Spinal cord (tissue), 9 donors: ENCODE measurements at regions not wholly inside any gene's neighbourhood (a gene's known extent, or its start where the extent isn't known, plus 50 kb on each side); places are given as distances from the start of the nearest gene placed in this dataset.

Experiments used
- DNase-seq, 6 donors: peaks; one replicate each; pipeline versions ENCODE4 v3.0.0 to v3.0.0-alpha.2; 2013 to 2015; ENCODE audit warnings: low spot score in 6 of 6, low read depth in 4 of 6
- H3K27ac ChIP-seq: one replicate; pipeline ENCODE4 v1.5.1; 2013; ENCODE audit warnings: low read depth, low read length, control low read depth
- H3K27me3 ChIP-seq: one replicate; pipeline ENCODE4 v1.6.1; 2013; ENCODE audit warnings: low read length; ENCODE audit not compliant: control insufficient read depth, insufficient read depth
- H3K36me3 ChIP-seq: one replicate; pipeline ENCODE4 v1.6.1; 2013; ENCODE audit warnings: low read length; ENCODE audit not compliant: control insufficient read depth, insufficient read depth
- H3K4me1 ChIP-seq: one replicate; pipeline ENCODE4 v1.6.1; 2013; ENCODE audit warnings: low read length; ENCODE audit not compliant: control insufficient read depth, insufficient read depth
- H3K4me3 ChIP-seq: one replicate; pipeline ENCODE4 v1.5.1; 2013; ENCODE audit warnings: low read depth, low read length, control low read depth
- H3K9me3 ChIP-seq: one replicate; pipeline ENCODE4 v1.6.1; 2013; ENCODE audit warnings: low read length; ENCODE audit not compliant: control insufficient read depth, insufficient read depth
- WGBS: methylation state at CpG from one replicate; pipeline ENCODE4 v1.1.5; 2013; ENCODE audit warnings: missing lambda C conversion rate; ENCODE audit not compliant: insufficient coverage; 5-methylcytosine and 5-hydroxymethylcytosine counted together
- donor health status: healthy.

GRCh38 chr4:41418444-41418843, 119.5 kb upstream of the LIMCH1 start:
- Histone ChIP-seq H3K27ac (no peak overlapping the region), H3K27me3 (no peaks in the 10 kb centered on the region), H3K4me1 (peaks cover 6% of the 10 kb centered on the region), H3K9me3 (no peaks in the 10 kb centered on the region), H3K4me3 (no peak overlapping the region), H3K36me3 (no peaks in the 10 kb centered on the region)
- 17% methylated on average over 5 of the region's 8 CpGs for WGBS
- peak in 2 of 6 donors; percentile 67 to 73 for DNase-seq

- no peaks in the 10 kb centered on the region for H3K36me3 ChIP-seq
- WGBS: 90% methylated on average over 5 of the region's 6 CpGs
- peak in 1 of 6 donors; percentile 80 for DNase-seq
- H3K4me3 ChIP-seq: no peak overlapping the region
- no peaks in the 10 kb centered on the region for H3K9me3 ChIP-seq
- H3K4me1 ChIP-seq: peaks cover 6% of the 10 kb centered on the region
- no peak overlapping the region for H3K27ac ChIP-seq
- H3K27me3 ChIP-seq: no peaks in the 10 kb centered on the region
Measured at GRCh38 chr4:41420541-41420940, 117.4 kb upstream of the LIMCH1 start.

- H3K36me3 ChIP-seq: no peaks in the 10 kb centered on the region
- WGBS: no CpG with 5 or more reads among the region's 3 CpGs
- no peaks in the 10 kb centered on the region for H3K27me3 ChIP-seq
- H3K4me3 ChIP-seq: no peak overlapping the region
- peaks cover 16% of the 10 kb centered on the region for H3K4me1 ChIP-seq
- peak in 1 of 6 donors; percentile 90 for DNase-seq
- H3K27ac ChIP-seq: no peak overlapping the region
- H3K9me3 ChIP-seq: no peaks in the 10 kb centered on the region
Measured at GRCh38 chr4:41423117-41423516, 114.8 kb upstream of the LIMCH1 start.

GRCh38 chr4:41424522-41424921, 113.4 kb upstream of the LIMCH1 start:
- no peak for DNase-seq
- Histone ChIP-seq H3K9me3 (no peaks in the 10 kb centered on the region), H3K36me3 (no peaks in the 10 kb centered on the region), H3K27me3 (no peaks in the 10 kb centered on the region), H3K4me1 (peaks cover 17% of the 10 kb centered on the region), H3K4me3 (no peak overlapping the region), H3K27ac (no peak overlapping the region)

- no peaks in the 10 kb centered on the region for H3K9me3 ChIP-seq
- H3K4me3 ChIP-seq: no peak overlapping the region
- WGBS: no CpG with 5 or more reads among the region's 1 CpG
- H3K27ac ChIP-seq: no peak overlapping the region
- DNase-seq: peak in 2 of 6 donors; percentile 34 to 55
- peaks cover 14% of the 10 kb centered on the region for H3K4me1 ChIP-seq
- H3K27me3 ChIP-seq: no peaks in the 10 kb centered on the region
- no peaks in the 10 kb centered on the region for H3K36me3 ChIP-seq
Measured at GRCh38 chr4:41425650-41426049, 112.3 kb upstream of the LIMCH1 start.

GRCh38 chr4:41426539-41426938, 111.4 kb upstream of the LIMCH1 start:
- no peaks in the 10 kb centered on the region for H3K36me3 ChIP-seq
- H3K9me3 ChIP-seq: no peaks in the 10 kb centered on the region
- H3K27me3 ChIP-seq: no peaks in the 10 kb centered on the region
- DNase-seq: no peak
- 100% methylated on average over 1 of the region's 3 CpGs for WGBS
- no peak overlapping the region for H3K4me3 ChIP-seq
- H3K27ac ChIP-seq: no peak overlapping the region
- H3K4me1 ChIP-seq: peaks cover 14% of the 10 kb centered on the region

GRCh38 chr4:41427306-41427882, 110.6 kb upstream of the LIMCH1 start:
- peak in 1 of 6 donors; percentile 33 for DNase-seq
- Histone ChIP-seq H3K4me1 (peaks cover 14% of the 10 kb centered on the region), H3K36me3 (no peaks in the 10 kb centered on the region), H3K9me3 (no peaks in the 10 kb centered on the region), H3K27me3 (no peaks in the 10 kb centered on the region), H3K27ac (peak overlapping the region; percentile 37), H3K4me3 (no peak overlapping the region)
- WGBS: 61% methylated on average over 2 of the region's 7 CpGs

- H3K9me3 ChIP-seq: no peaks in the 10 kb centered on the region
- H3K4me1 ChIP-seq: peaks cover 14% of the 10 kb centered on the region
- H3K27me3 ChIP-seq: no peaks in the 10 kb centered on the region
- peak in 2 of 6 donors; percentile 19 to 64 for DNase-seq
- no peak overlapping the region for H3K27ac ChIP-seq
- WGBS: no CpG with 5 or more reads among the region's 3 CpGs
- no peaks in the 10 kb centered on the region for H3K36me3 ChIP-seq
- no peak overlapping the region for H3K4me3 ChIP-seq
Measured at GRCh38 chr4:41427931-41428600, 109.9 kb upstream of the LIMCH1 start.

GRCh38 chr4:41428601-41429279, 109.2 kb upstream of the LIMCH1 start:
- H3K27me3 ChIP-seq: no peaks in the 10 kb centered on the region
- WGBS: 0% methylated on average over 1 of the region's 8 CpGs
- no peak overlapping the region for H3K4me3 ChIP-seq
- H3K9me3 ChIP-seq: no peaks in the 10 kb centered on the region
- peak in 2 of 6 donors; percentile 44 to 83 for DNase-seq
- H3K27ac ChIP-seq: no peak overlapping the region
- no peaks in the 10 kb centered on the region for H3K36me3 ChIP-seq
- H3K4me1 ChIP-seq: peaks cover 20% of the 10 kb centered on the region

- Histone ChIP-seq H3K27ac (no peak overlapping the region), H3K9me3 (no peaks in the 10 kb centered on the region), H3K27me3 (no peaks in the 10 kb centered on the region), H3K36me3 (no peaks in the 10 kb centered on the region), H3K4me3 (no peak overlapping the region), H3K4me1 (peaks cover 25% of the 10 kb centered on the region)
- DNase-seq: peak in 1 of 6 donors; percentile 89
- WGBS: 93% methylated on average over 2 of the region's 5 CpGs
Measured at GRCh38 chr4:41429280-41429669, 108.7 kb upstream of the LIMCH1 start.
